GM23248 (cell line): ENCODE measurements at regions not wholly inside any gene's neighbourhood (a gene's known extent, or its start where the extent isn't known, plus 50 kb on each side); places are given as distances from the start of the nearest gene placed in this dataset.

Source experiments
- EZH2 ChIP-seq: fragments of 200-600 bp; sonication (generic); IDR thresholded peaks from 2 replicates; pipeline ENCODE4 v1.6.1; 2018; ENCODE audit warnings: antibody characterized with exemption, mild to moderate bottlenecking; ENCODE audit not compliant: insufficient read depth, poor library complexity, severe bottlenecking
- EZH2phosphoT487 ChIP-seq: fragments of 200-600 bp; sonication (generic); IDR thresholded peaks from 2 replicates; pipeline ENCODE4 v1.6.1; 2018; ENCODE audit warnings: antibody characterized with exemption, moderate library complexity, mild to moderate bottlenecking, low read depth; ENCODE audit not compliant: insufficient read depth

GRCh38 chr13:73859841-73860240 lies 274.4 kb downstream of the KLF12 start:
- TF ChIP-seq EZH2phosphoT487 (no peak), EZH2 (no peak)
